Keratinocyte (primary cell): ENCODE measurements at regions not wholly inside any gene's neighbourhood (a gene's known extent, or its start where the extent isn't known, plus 50 kb on each side); places are given as distances from the start of the nearest gene placed in this dataset.

Experiments used
- DNase-seq: peaks from one replicate; pipeline ENCODE4 v3.0.0-alpha.2; 2011; ENCODE audit warnings: low read depth, missing footprints, low spot score
- FAIRE-seq: peaks from 2 replicates; lab custom pipeline; 2011; peaks lifted over from hg19 to GRCh38; lab: Jason Lieb, UNC
- H2AFZ ChIP-seq: 2 replicates; pipeline ENCODE4 v1.6.0; 2012; ENCODE audit warnings: low read length, control low read depth, inconsistent platforms; ENCODE audit not compliant: control insufficient read depth
- H3K27ac ChIP-seq: 2 replicates; pipeline ENCODE4 v1.5.1; 2011; ENCODE audit warnings: low read length; ENCODE audit not compliant: control insufficient read depth, insufficient read depth
- H3K27me3 ChIP-seq: 3 replicates; pipeline ENCODE4 v1.6.0; 2011; ENCODE audit warnings: low read length; ENCODE audit not compliant: control insufficient read depth, insufficient read depth; ENCODE audit errors: extremely low read depth
- H3K36me3 ChIP-seq, 2 experiments: 2 replicates in 1 of 2; 3 replicates in 1 of 2; pipeline ENCODE4 v1.5.1; 2011; ENCODE audit warnings: low read length in 2 of 2, mild to moderate bottlenecking in 1 of 2; ENCODE audit not compliant: control insufficient read depth in 2 of 2, insufficient read depth in 2 of 2; ENCODE audit errors: extremely low read depth in 1 of 2
- H3K4me1 ChIP-seq: 3 replicates; pipeline ENCODE4 v1.5.1; 2011; ENCODE audit warnings: low read length; ENCODE audit not compliant: control insufficient read depth, insufficient read depth; ENCODE audit errors: extremely low read depth
- H3K4me2 ChIP-seq: 3 replicates; pipeline ENCODE4 v1.6.0; 2011; ENCODE audit warnings: low read depth, low read length; ENCODE audit not compliant: control insufficient read depth, insufficient read depth; ENCODE audit errors: extremely low read depth
- H3K4me3 ChIP-seq, 3 experiments: fragments of 200-600 bp in 1 of 3; sonication (generic) in 1 of 3; 2 replicates in 2 of 3; 3 replicates in 1 of 3; pipeline ENCODE4 v1.5.1; 2011 to 2016; ENCODE audit warnings: low read length in 3 of 3, mild to moderate bottlenecking in 3 of 3, control low read depth in 2 of 3, inconsistent platforms in 1 of 3, low read depth in 1 of 3, mixed read lengths in 1 of 3, mixed run types in 1 of 3, moderate library complexity in 1 of 3; ENCODE audit not compliant: control insufficient read depth in 2 of 3, insufficient read depth in 2 of 3; ENCODE audit errors: extremely low read depth in 1 of 3
- H3K79me2 ChIP-seq: 2 replicates; pipeline ENCODE4 v1.6.0; 2012; ENCODE audit warnings: low read length; ENCODE audit not compliant: control insufficient read depth, insufficient read depth
- H3K9ac ChIP-seq: 3 replicates; pipeline ENCODE4 v1.6.0; 2011; ENCODE audit warnings: low read length; ENCODE audit not compliant: control insufficient read depth, insufficient read depth; ENCODE audit errors: extremely low read depth
- H3K9me1 ChIP-seq: 3 replicates; pipeline ENCODE4 v1.6.0; 2011; ENCODE audit warnings: low read length; ENCODE audit not compliant: control insufficient read depth, insufficient read depth; ENCODE audit errors: extremely low read depth
- H3K9me3 ChIP-seq: 2 replicates; pipeline ENCODE4 v1.5.1; 2012; ENCODE audit warnings: low read depth, low read length; ENCODE audit not compliant: control insufficient read depth
- H4K20me1 ChIP-seq: 3 replicates; pipeline ENCODE4 v1.6.0; 2011; ENCODE audit warnings: low read length; ENCODE audit not compliant: control insufficient read depth, insufficient read depth; ENCODE audit errors: extremely low read depth
- CTCF ChIP-seq, 3 experiments: IDR thresholded peaks in 1 of 3; conservative IDR thresholded peaks in 1 of 3; optimal IDR thresholded peaks in 1 of 3; 2 replicates in 2 of 3; 3 replicates in 1 of 3; pipeline versions ENCODE3 to v1.5.1; 2011; ENCODE audit warnings: low read length in 3 of 3, mild to moderate bottlenecking in 3 of 3, moderate library complexity in 2 of 3, control low read depth in 1 of 3, inconsistent platforms in 1 of 3; ENCODE audit not compliant: insufficient read depth in 2 of 3; ENCODE audit errors: extremely low read depth in 1 of 3
- EZH2 ChIP-seq: IDR thresholded peaks from one replicate; pipeline ENCODE4 v1.6.1; 2012; ENCODE audit warnings: inconsistent platforms, mild to moderate bottlenecking, low read length, moderate library complexity
- dilution Hi-C: fragments of 300-500 bp; cut with MboI; formaldehyde crosslinking; loops from one replicate; pipeline ENCODE4 v1.7.0; 2020; ENCODE audit warnings: low sequenced_read_pairs; ENCODE audit not compliant: extremely low pct_ligation_motif_present

GRCh38 chr4:27714073-27714472, 853.4 kb downstream of the STIM2 start:
- no peaks in the 10 kb centered on the region for H3K36me3 ChIP-seq
- H2AFZ ChIP-seq, result no peak overlapping the region
- H3K79me2 ChIP-seq, result no peaks in the 10 kb centered on the region
- dilution Hi-C loops, result no loop called here
- no peak overlapping the region for H3K9ac ChIP-seq
- TF ChIP-seq CTCF (optimal IDR thresholded peaks at IDR 0.05 in 1 of 3, IDR thresholded peaks at IDR 0.05 in 1 of 3, conservative IDR thresholded peaks at IDR 0.05 in 1 of 3; ENCODE audit: extremely low read depth in 1 of 3, insufficient read depth in 2 of 3, low read length in 3 of 3) (no peak), EZH2 (no peak)
- no peaks in the 10 kb centered on the region for H3K27me3 ChIP-seq
- no peaks in the 10 kb centered on the region for H3K4me1 ChIP-seq
- H4K20me1 ChIP-seq, result no peaks in the 10 kb centered on the region
- no peaks in the 10 kb centered on the region for H3K9me1 ChIP-seq
- no peaks in the 10 kb centered on the region for H3K9me3 ChIP-seq
- no peak overlapping the region for H3K4me3 ChIP-seq
- H3K4me2 ChIP-seq, result no peak overlapping the region
- H3K27ac ChIP-seq, result no peak overlapping the region
- FAIRE-seq (no peak), DNase-seq (no peak)

GRCh38 chr4:27716693-27717430, 856.2 kb downstream of the STIM2 start:
- Histone ChIP-seq H3K79me2 (no peaks in the 10 kb centered on the region), H3K27ac (no peak overlapping the region), H3K4me1 (no peaks in the 10 kb centered on the region), H3K9ac (no peak overlapping the region), H3K36me3 (no peaks in the 10 kb centered on the region), H2AFZ (no peak overlapping the region), H3K4me2 (no peak overlapping the region), H3K9me1 (no peaks in the 10 kb centered on the region), H4K20me1 (no peaks in the 10 kb centered on the region), H3K4me3 (no peak overlapping the region), H3K27me3 (no peaks in the 10 kb centered on the region), H3K9me3 (no peaks in the 10 kb centered on the region)
- TF ChIP-seq EZH2 (no peak), CTCF (optimal IDR thresholded peaks at IDR 0.05 in 1 of 3, IDR thresholded peaks at IDR 0.05 in 1 of 3, conservative IDR thresholded peaks at IDR 0.05 in 1 of 3; ENCODE audit: extremely low read depth in 1 of 3, insufficient read depth in 2 of 3, low read length in 3 of 3) (no peak)
- no peak for DNase-seq
- dilution Hi-C loops, result no loop called here
- no peak for FAIRE-seq
